ENCODE measurements at regions not wholly inside any gene's neighbourhood (a gene's known extent, or its start where the extent isn't known, plus 50 kb on each side); places are given as distances from the start of the nearest gene placed in this dataset.

DNA sequence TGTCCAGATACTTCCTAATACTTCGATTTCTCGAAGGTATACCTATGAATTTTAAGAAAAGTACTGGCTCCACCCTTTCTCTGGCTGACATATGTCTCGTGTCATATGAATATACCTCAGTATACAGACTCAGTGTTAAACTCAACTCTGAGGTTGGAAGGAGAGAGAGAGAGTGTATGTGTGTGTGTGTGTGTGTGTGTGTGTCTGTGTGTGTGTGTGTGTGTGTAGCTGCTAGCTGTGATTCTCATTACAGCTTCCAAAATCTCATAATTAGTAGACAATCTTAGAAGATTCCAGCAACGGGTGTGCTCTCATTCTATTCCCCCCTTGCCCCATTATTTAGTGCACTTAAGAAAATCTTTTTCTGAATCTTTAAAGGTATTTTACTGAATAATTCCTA, 380.3 kb upstream of the B3GALT2 start:
- no peaks in the 10 kb centered on the region for H3K9me3 Mint-ChIP-seq
- TF ChIP-seq, protein P1, sequence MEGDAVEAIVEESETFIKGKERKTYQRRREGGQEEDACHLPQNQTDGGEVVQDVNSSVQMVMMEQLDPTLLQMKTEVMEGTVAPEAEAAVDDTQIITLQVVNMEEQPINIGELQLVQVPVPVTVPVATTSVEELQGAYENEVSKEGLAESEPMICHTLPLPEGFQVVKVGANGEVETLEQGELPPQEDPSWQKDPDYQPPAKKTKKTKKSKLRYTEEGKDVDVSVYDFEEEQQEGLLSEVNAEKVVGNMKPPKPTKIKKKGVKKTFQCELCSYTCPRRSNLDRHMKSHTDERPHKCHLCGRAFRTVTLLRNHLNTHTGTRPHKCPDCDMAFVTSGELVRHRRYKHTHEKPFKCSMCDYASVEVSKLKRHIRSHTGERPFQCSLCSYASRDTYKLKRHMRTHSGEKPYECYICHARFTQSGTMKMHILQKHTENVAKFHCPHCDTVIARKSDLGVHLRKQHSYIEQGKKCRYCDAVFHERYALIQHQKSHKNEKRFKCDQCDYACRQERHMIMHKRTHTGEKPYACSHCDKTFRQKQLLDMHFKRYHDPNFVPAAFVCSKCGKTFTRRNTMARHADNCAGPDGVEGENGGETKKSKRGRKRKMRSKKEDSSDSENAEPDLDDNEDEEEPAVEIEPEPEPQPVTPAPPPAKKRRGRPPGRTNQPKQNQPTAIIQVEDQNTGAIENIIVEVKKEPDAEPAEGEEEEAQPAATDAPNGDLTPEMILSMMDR (IDR thresholded peaks at IDR 0.05): no peak
- DNase-seq: no peak
- peaks cover 24% of the 10 kb centered on the region for H3K4me1 Mint-ChIP-seq (ENCODE audit: low read depth)
- no peak overlapping the region for H3K4me3 Mint-ChIP-seq
- H3K27ac Mint-ChIP-seq: no peak overlapping the region
- H3K27me3 Mint-ChIP-seq (ENCODE audit: insufficient read depth): peaks cover 1% of the 10 kb centered on the region; the same call in 1 of the 2 replicates
- no peaks in the 10 kb centered on the region for H3K36me3 Mint-ChIP-seq (ENCODE audit: low read depth)

GRCh38 chr1:193565971-193566577, 379.7 kb upstream of the B3GALT2 start:
- Mint-ChIP-seq H3K27me3 (ENCODE audit: insufficient read depth) (peaks cover 1% of the 10 kb centered on the region; the same call in 1 of the 2 replicates), H3K4me3 (no peak overlapping the region), H3K9me3 (no peaks in the 10 kb centered on the region), H3K27ac (no peak overlapping the region), H3K36me3 (ENCODE audit: low read depth) (no peaks in the 10 kb centered on the region), H3K4me1 (ENCODE audit: low read depth) (peaks cover 24% of the 10 kb centered on the region)
- TF ChIP-seq, protein P1 (IDR thresholded peaks at IDR 0.05): no peak
- no peak for DNase-seq

DNA sequence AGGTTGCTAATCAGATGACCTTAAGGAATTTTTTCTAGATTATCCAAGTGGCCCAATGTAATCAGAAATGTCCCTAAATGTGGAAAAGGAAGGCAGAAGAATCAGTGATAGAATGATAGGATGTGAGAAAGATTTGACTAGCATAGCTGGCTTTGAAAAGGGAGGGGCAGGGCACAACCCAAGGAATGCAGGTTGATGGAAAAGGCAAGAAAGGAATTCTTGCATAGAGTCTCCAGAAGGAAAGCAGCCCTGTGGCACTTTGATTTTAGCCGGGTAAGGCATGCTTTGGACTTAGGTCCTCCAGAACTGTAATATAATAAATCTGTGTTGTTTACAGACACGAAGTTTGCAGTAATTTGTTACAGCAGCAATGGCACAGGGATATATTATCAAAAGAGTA, 375.7 kb upstream of the B3GALT2 start:
- no peaks in the 10 kb centered on the region for H3K36me3 Mint-ChIP-seq (ENCODE audit: low read depth)
- TF ChIP-seq, protein P1 (IDR thresholded peaks at IDR 0.05): no peak
- H3K9me3 Mint-ChIP-seq: no peaks in the 10 kb centered on the region
- H3K4me3 Mint-ChIP-seq: no peak overlapping the region
- H3K4me1 Mint-ChIP-seq (ENCODE audit: low read depth): peaks cover 15% of the 10 kb centered on the region
- no peak overlapping the region for H3K27ac Mint-ChIP-seq
- DNase-seq: no peak
- H3K27me3 Mint-ChIP-seq (ENCODE audit: insufficient read depth): no peaks in the 10 kb centered on the region

DNA sequence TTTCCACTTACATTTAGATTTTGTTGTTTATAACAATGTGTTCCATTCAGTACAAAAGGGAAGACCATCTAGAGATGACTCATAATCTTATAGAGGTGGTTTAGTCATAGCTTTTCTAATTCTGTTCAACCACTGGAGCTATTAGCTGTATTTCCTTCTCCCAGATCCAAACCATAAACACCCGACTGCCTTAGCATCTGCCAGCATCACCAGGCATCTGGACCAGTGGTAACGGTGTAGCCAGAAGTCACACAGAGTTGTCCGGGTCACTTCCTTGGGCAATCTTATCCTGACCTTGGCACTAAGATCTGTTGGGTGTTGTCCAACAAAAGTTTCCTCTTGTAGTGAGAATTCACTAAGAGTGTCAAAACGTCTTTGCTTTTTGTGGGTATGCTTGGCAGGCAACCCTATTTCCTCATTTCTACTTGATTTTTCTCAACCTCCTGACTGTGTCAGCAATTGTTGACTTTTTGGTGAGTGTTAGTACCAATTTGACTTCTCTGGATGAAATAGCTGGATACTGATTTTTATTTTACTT, 372.1 kb upstream of the B3GALT2 start:
- TF ChIP-seq, protein P1 (IDR thresholded peaks at IDR 0.05): no peak
- Mint-ChIP-seq H3K27me3 (ENCODE audit: insufficient read depth) (no peaks in the 10 kb centered on the region), H3K9me3 (no peaks in the 10 kb centered on the region), H3K4me1 (ENCODE audit: low read depth) (peaks cover 15% of the 10 kb centered on the region), H3K27ac (peak overlapping the region; percentile 54; the same call in 1 of the 2 replicates), H3K36me3 (ENCODE audit: low read depth) (no peaks in the 10 kb centered on the region), H3K4me3 (peak overlapping the region; percentile 35; the same call in 1 of the 2 replicates)
- peak; percentile 78 for DNase-seq

DNA sequence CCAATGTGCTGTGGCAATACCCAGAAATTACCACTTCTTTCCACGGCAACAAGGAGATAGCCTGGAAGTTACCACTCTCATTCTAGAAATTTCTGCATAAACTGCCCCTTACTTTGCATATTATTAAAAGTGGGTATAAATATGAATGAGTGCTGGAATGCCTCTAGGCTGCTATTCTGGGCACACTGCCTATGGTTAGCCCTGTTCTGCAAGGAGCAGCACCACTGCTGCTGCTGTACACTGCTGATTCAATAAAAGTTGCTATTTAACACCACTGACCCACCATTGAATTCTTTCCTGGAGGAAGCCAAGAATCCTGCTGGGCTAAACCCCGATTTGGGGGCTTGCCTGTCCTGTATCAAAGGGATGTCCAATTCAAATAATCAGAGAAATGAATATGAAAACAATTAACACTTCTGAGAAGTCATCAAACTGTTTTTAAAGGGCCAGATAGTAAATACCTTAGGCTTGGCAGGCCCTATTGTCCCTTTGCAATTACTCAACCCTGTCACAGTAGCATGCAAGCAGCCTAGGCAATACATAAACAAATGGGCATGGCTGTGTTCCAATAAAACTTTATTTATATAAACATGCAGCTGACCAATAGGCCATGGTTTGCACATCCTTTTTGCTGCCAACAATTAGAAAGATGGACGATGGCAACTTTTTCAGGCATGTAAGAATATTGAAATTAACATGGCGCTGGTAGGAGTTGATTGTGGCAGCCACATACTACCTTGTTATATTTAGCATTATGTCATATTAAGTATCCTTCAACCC, 369.4 kb upstream of the B3GALT2 start:
- H3K9me3 Mint-ChIP-seq: no peaks in the 10 kb centered on the region
- no peaks in the 10 kb centered on the region for H3K27me3 Mint-ChIP-seq (ENCODE audit: insufficient read depth)
- H3K4me3 Mint-ChIP-seq: no peak overlapping the region

More for the DNA sequence above, 369.4 kb upstream of the B3GALT2 start:
- no peak for DNase-seq
- H3K4me1 Mint-ChIP-seq (ENCODE audit: low read depth): peaks cover 15% of the 10 kb centered on the region
- H3K36me3 Mint-ChIP-seq (ENCODE audit: low read depth): no peaks in the 10 kb centered on the region
- H3K27ac Mint-ChIP-seq: no peak overlapping the region
- TF ChIP-seq, protein P1 (IDR thresholded peaks at IDR 0.05): no peak
